Mucosa of rectum (tissue), 2 donors: ENCODE measurements at regions not wholly inside any gene's neighbourhood (a gene's known extent, or its start where the extent isn't known, plus 50 kb on each side); places are given as distances from the start of the nearest gene placed in this dataset.
"Not testable (repeated sequence)": the region's sequence is repeated elsewhere in the genome, so short reads cannot be mapped to it uniquely, and the experiment has no call there.

Source experiments
- H3K27ac ChIP-seq, 2 donors: one replicate each; pipeline ENCODE4 v1.7.0; 2013; ENCODE audit warnings: inconsistent platforms in 2 of 2, low read depth in 2 of 2, low read length in 2 of 2
- H3K27me3 ChIP-seq, 2 donors: one replicate each; pipeline ENCODE4 v1.7.0; 2013; ENCODE audit warnings: low read length in 2 of 2; ENCODE audit not compliant: control insufficient read depth in 2 of 2, insufficient read depth in 2 of 2
- H3K36me3 ChIP-seq, 2 donors: one replicate each; pipeline ENCODE4 v1.7.0; 2013; ENCODE audit warnings: low read length in 2 of 2; ENCODE audit not compliant: control insufficient read depth in 2 of 2, insufficient read depth in 2 of 2
- H3K4me1 ChIP-seq, 2 donors: one replicate each; pipeline ENCODE4 v1.7.0; 2013; ENCODE audit warnings: low read length in 2 of 2, mild to moderate bottlenecking in 1 of 2; ENCODE audit not compliant: control insufficient read depth in 2 of 2, insufficient read depth in 2 of 2
- H3K4me3 ChIP-seq, 2 donors: one replicate each; pipeline ENCODE4 v1.7.0; 2013; ENCODE audit warnings: low read length in 2 of 2
- H3K9ac ChIP-seq, 2 donors: one replicate each; pipeline ENCODE4 v1.7.0; 2013; ENCODE audit warnings: low read length in 2 of 2, low read depth in 1 of 2, mild to moderate bottlenecking in 1 of 2
- H3K9me3 ChIP-seq, 2 donors: one replicate each; pipeline ENCODE4 v1.7.0; 2013; ENCODE audit warnings: low read length in 2 of 2; ENCODE audit not compliant: control insufficient read depth in 2 of 2
- donor health status: healthy.
- donor health status: Normal muscosa, but diverticular disease.

GRCh38 chr7:146057958-146058357 lies 58.6 kb upstream of the CNTNAP2 start:
- no peak overlapping the region for H3K9ac ChIP-seq
- H3K4me3 ChIP-seq, result no peak overlapping the region
- H3K9me3 ChIP-seq, result no peaks in the 10 kb centered on the region
- H3K36me3 ChIP-seq, result no peaks in the 10 kb centered on the region
- H3K27ac ChIP-seq, result no peak overlapping the region
- H3K27me3 ChIP-seq, result no peaks in the 10 kb centered on the region
- H3K4me1 ChIP-seq, result no peaks in the 10 kb centered on the region

- H3K9me3 ChIP-seq, result no peaks in the 10 kb centered on the region
- no peaks in the 10 kb centered on the region for H3K27me3 ChIP-seq
- no peak overlapping the region for H3K4me3 ChIP-seq
- no peaks in the 10 kb centered on the region for H3K36me3 ChIP-seq
- no peaks in the 10 kb centered on the region for H3K4me1 ChIP-seq
- H3K9ac ChIP-seq, result no peak overlapping the region
- no peak overlapping the region for H3K27ac ChIP-seq
Measured at GRCh38 chr7:146054909-146055308, 61.7 kb upstream of the CNTNAP2 start.

- Histone ChIP-seq H3K36me3 (no peaks in the 10 kb centered on the region), H3K4me3 (no peak overlapping the region), H3K9ac (no peak overlapping the region), H3K9me3 (no peaks in the 10 kb centered on the region), H3K27ac (no peak overlapping the region), H3K27me3 (no peaks in the 10 kb centered on the region), H3K4me1 (no peaks in the 10 kb centered on the region)
Measured at GRCh38 chr7:146053492-146053891, 63.1 kb upstream of the CNTNAP2 start.

- H3K4me3 ChIP-seq, H3K36me3 ChIP-seq, H3K27me3 ChIP-seq, H3K4me1 ChIP-seq, H3K27ac ChIP-seq, H3K9me3 ChIP-seq, H3K9ac ChIP-seq: not testable (repeated sequence)
Measured at GRCh38 chr7:146043310-146043709, 73.3 kb upstream of the CNTNAP2 start.

- Histone ChIP-seq H3K9me3 (no peaks in the 10 kb centered on the region), H3K4me1 (no peaks in the 10 kb centered on the region), H3K9ac (no peak overlapping the region), H3K4me3 (no peak overlapping the region), H3K27ac (no peak overlapping the region), H3K27me3 (no peaks in the 10 kb centered on the region), H3K36me3 (no peaks in the 10 kb centered on the region)
Measured at GRCh38 chr7:146028251-146028750, 88.3 kb upstream of the CNTNAP2 start.

GRCh38 chr7:146027243-146027642 lies 89.4 kb upstream of the CNTNAP2 start:
- Histone ChIP-seq H3K27me3 (no peaks in the 10 kb centered on the region), H3K27ac (no peak overlapping the region), H3K9ac (no peak overlapping the region), H3K4me3 (no peak overlapping the region), H3K36me3 (no peaks in the 10 kb centered on the region), H3K4me1 (no peaks in the 10 kb centered on the region), H3K9me3 (no peaks in the 10 kb centered on the region)

- no peaks in the 10 kb centered on the region for H3K27me3 ChIP-seq
- no peaks in the 10 kb centered on the region for H3K36me3 ChIP-seq
- no peaks in the 10 kb centered on the region for H3K9me3 ChIP-seq
- H3K4me1 ChIP-seq, result no peaks in the 10 kb centered on the region
- no peak overlapping the region for H3K9ac ChIP-seq
- no peak overlapping the region for H3K27ac ChIP-seq
- H3K4me3 ChIP-seq, result no peak overlapping the region
Measured at GRCh38 chr7:146022776-146023175, 93.8 kb upstream of the CNTNAP2 start.

- H3K4me1 ChIP-seq, H3K4me3 ChIP-seq, H3K9me3 ChIP-seq, H3K36me3 ChIP-seq, H3K27me3 ChIP-seq, H3K27ac ChIP-seq, H3K9ac ChIP-seq: not testable (repeated sequence)
Measured at GRCh38 chr7:146019041-146020004, 97.3 kb upstream of the CNTNAP2 start.

- not testable (repeated sequence) for H3K4me1 ChIP-seq
Measured at GRCh38 chr7:146017366-146017765, 99.2 kb upstream of the CNTNAP2 start.

GRCh38 chr7:146014154-146014553 lies 102.4 kb upstream of the CNTNAP2 start:
- not testable (repeated sequence) for H3K36me3 ChIP-seq, H3K4me3 ChIP-seq, H3K9ac ChIP-seq, H3K27ac ChIP-seq, H3K4me1 ChIP-seq, H3K27me3 ChIP-seq, H3K9me3 ChIP-seq

More at GRCh38 chr7:146017366-146017765, 99.2 kb upstream of the CNTNAP2 start:
- not testable (repeated sequence) for H3K27me3 ChIP-seq, H3K4me3 ChIP-seq, H3K27ac ChIP-seq, H3K36me3 ChIP-seq, H3K9me3 ChIP-seq, H3K9ac ChIP-seq
